Hippocampal formation (tissue), 2 donors: ENCODE measurements at regions not wholly inside any gene's neighbourhood (a gene's known extent, or its start where the extent isn't known, plus 50 kb on each side); places are given as distances from the start of the nearest gene placed in this dataset.
"Not testable (repeated sequence)": the region's sequence is repeated elsewhere in the genome, so short reads cannot be mapped to it uniquely, and the experiment has no call there.

Experiments
- DNase-seq, 2 donors: peaks; one replicate each; lab custom pipeline; 2025; lab: John Stamatoyannopoulos, UW

GRCh38 chr22:48822278-48823233, 1005.1 kb downstream of the BRD1 start:
- DNase-seq = no peak

- no peak for DNase-seq
Measured at GRCh38 chr22:48821727-48822126, 1005.9 kb downstream of the BRD1 start.

- DNase-seq = no peak
Measured at GRCh38 chr22:48821346-48821690, 1006.4 kb downstream of the BRD1 start.

- DNase-seq = no peak
Measured at GRCh38 chr22:48820481-48821345, 1007.0 kb downstream of the BRD1 start.

- DNase-seq = no peak
Measured at GRCh38 chr22:48819961-48820360, 1007.7 kb downstream of the BRD1 start.

- DNase-seq = no peak
Measured at GRCh38 chr22:48819232-48819631, 1008.4 kb downstream of the BRD1 start.

GRCh38 chr22:48817491-48817890, 1010.2 kb downstream of the BRD1 start:
- DNase-seq = not testable (repeated sequence)

- no peak for DNase-seq
Measured at GRCh38 chr22:48811885-48812284, 1015.8 kb downstream of the BRD1 start.

GRCh38 chr22:48808038-48808960, 1019.4 kb downstream of the BRD1 start:
- no peak for DNase-seq

GRCh38 chr22:48807155-48807554, 1020.5 kb downstream of the BRD1 start:
- peak in 1 of 2 donors; percentile 28 for DNase-seq

GRCh38 chr22:48806227-48806781, 1021.4 kb downstream of the BRD1 start:
- DNase-seq = no peak

GRCh38 chr22:48805516-48805915, 1022.2 kb downstream of the BRD1 start:
- no peak for DNase-seq

GRCh38 chr22:48804811-48805301, 1022.8 kb downstream of the BRD1 start:
- DNase-seq = no peak

- DNase-seq = no peak
Measured at GRCh38 chr22:48803948-48804810, 1023.5 kb downstream of the BRD1 start.

- no peak for DNase-seq
Measured at GRCh38 chr22:48803171-48803947, 1024.3 kb downstream of the BRD1 start.

GRCh38 chr22:48802576-48802975, 1025.1 kb downstream of the BRD1 start:
- DNase-seq = no peak

- no peak for DNase-seq
Measured at GRCh38 chr22:48800886-48801607, 1026.6 kb downstream of the BRD1 start.

GRCh38 chr22:48800036-48800885, 1027.4 kb downstream of the BRD1 start:
- DNase-seq = no peak
